ENCODE measurements at regions not wholly inside any gene's neighbourhood (a gene's known extent, or its start where the extent isn't known, plus 50 kb on each side); places are given as distances from the start of the nearest gene placed in this dataset.

GRCh38 chr9:95729046-95729445 lies 146.4 kb upstream of the ERCC6L2 start:
- H3K4me3 ChIP-seq (replicated peaks in 1 of 3; ENCODE audit: low read depth in 2 of 3, low read length in 3 of 3): no peak overlapping the region
- no peaks in the 10 kb centered on the region for H4K20me1 ChIP-seq (ENCODE audit: insufficient read depth, low read length)
- DNase-seq: no peak
- no peaks in the 10 kb centered on the region for H3K4me1 ChIP-seq (ENCODE audit: control insufficient read depth in 1 of 2, insufficient read depth in 2 of 2, low read length in 2 of 2)
- no peak overlapping the region for H2AFZ ChIP-seq (ENCODE audit: insufficient read depth, low read depth, low read length, poor library complexity, severe bottlenecking)
- Mint-ChIP-seq H3K27ac (no peak overlapping the region), H3K27me3 (ENCODE audit: low read depth in 3 of 3) (peaks cover 4 to 15% (median 5%) of the 10 kb centered on the region in 3 donors), H3K9me3 (peaks cover 1 to 14% (median 10%) of the 10 kb centered on the region in 7 donors), H3K4me3 (no peak overlapping the region), H3K4me1 (peaks cover 6% of the 10 kb centered on the region), H3K36me3 (no peaks in the 10 kb centered on the region)
- 83% methylated on average over 27 of the region's 34 CpGs for WGBS (ENCODE audit: insufficient coverage)
- H3K9me3 ChIP-seq (replicated peaks in 1 of 2; ENCODE audit: control insufficient read depth in 1 of 2, insufficient read depth in 1 of 2, low read length in 2 of 2): peaks cover 6 to 9% of the 10 kb centered on the region in 2 donors
- H3K79me2 ChIP-seq (ENCODE audit: insufficient read depth, low read length): no peaks in the 10 kb centered on the region
- no peak for TF ChIP-seq CTCF (IDR thresholded peaks at IDR 0.05)
- H3K36me3 ChIP-seq (replicated peaks in 1 of 2; ENCODE audit: control insufficient read depth in 1 of 2, insufficient read depth in 2 of 2, low read length in 2 of 2): no peaks in the 10 kb centered on the region
- no peak overlapping the region for H3K9ac ChIP-seq (ENCODE audit: insufficient read depth, low read length, poor library complexity, severe bottlenecking)
- no peaks in the 10 kb centered on the region for H3K27me3 ChIP-seq (ENCODE audit: control insufficient read depth in 2 of 2, insufficient read depth in 2 of 2, low read length in 2 of 2)
- no peak overlapping the region for H3K4me2 ChIP-seq (replicated peaks; ENCODE audit: extremely low read depth, low read length, poor library complexity, severe bottlenecking)
- no peak overlapping the region for H3K27ac ChIP-seq (ENCODE audit: low read depth in 1 of 2, low read length in 2 of 2)
- intact Hi-C loops (cut with micrococcal nuclease): loop anchor here (5.0 kb wide), 1 partner anchor 488 kb away; no protein-coding TSS in a partner anchor

- Histone ChIP-seq H3K9ac (ENCODE audit: insufficient read depth, low read length, poor library complexity, severe bottlenecking) (no peak overlapping the region), H3K27ac (ENCODE audit: low read depth in 1 of 2, low read length in 2 of 2) (no peak overlapping the region), H3K4me1 (ENCODE audit: control insufficient read depth in 1 of 2, insufficient read depth in 2 of 2, low read length in 2 of 2) (no peaks in the 10 kb centered on the region), H3K27me3 (ENCODE audit: control insufficient read depth in 2 of 2, insufficient read depth in 2 of 2, low read length in 2 of 2) (no peaks in the 10 kb centered on the region), H4K20me1 (ENCODE audit: insufficient read depth, low read length) (no peaks in the 10 kb centered on the region), H3K4me2 (replicated peaks; ENCODE audit: extremely low read depth, low read length, poor library complexity, severe bottlenecking) (no peak overlapping the region), H3K9me3 (replicated peaks in 1 of 2; ENCODE audit: control insufficient read depth in 1 of 2, insufficient read depth in 1 of 2, low read length in 2 of 2) (peaks cover 6 to 9% of the 10 kb centered on the region in 2 donors), H3K36me3 (replicated peaks in 1 of 2; ENCODE audit: control insufficient read depth in 1 of 2, insufficient read depth in 2 of 2, low read length in 2 of 2) (no peaks in the 10 kb centered on the region), H3K79me2 (ENCODE audit: insufficient read depth, low read length) (no peaks in the 10 kb centered on the region), H2AFZ (ENCODE audit: insufficient read depth, low read depth, low read length, poor library complexity, severe bottlenecking) (no peak overlapping the region), H3K4me3 (replicated peaks in 1 of 3; ENCODE audit: low read depth in 2 of 3, low read length in 3 of 3) (no peak overlapping the region)
- peaks cover 6% of the 10 kb centered on the region for H3K4me1 Mint-ChIP-seq
- no peak overlapping the region for H3K4me3 Mint-ChIP-seq
- peaks cover 1 to 14% (median 10%) of the 10 kb centered on the region in 7 donors for H3K9me3 Mint-ChIP-seq
- H3K27ac Mint-ChIP-seq: no peak overlapping the region
- H3K36me3 Mint-ChIP-seq: no peaks in the 10 kb centered on the region
- DNase-seq: no peak
- no peak for TF ChIP-seq CTCF (IDR thresholded peaks at IDR 0.05)
- H3K27me3 Mint-ChIP-seq (ENCODE audit: low read depth in 3 of 3): peaks cover 1 to 15% (median 5%) of the 10 kb centered on the region in 3 donors
- 96% methylated on average over 6 of the region's 7 CpGs for WGBS (ENCODE audit: insufficient coverage)
- intact Hi-C loops (cut with micrococcal nuclease): loop anchor here (5.0 kb wide), 1 partner anchor 489 kb away; no protein-coding TSS in a partner anchor
These were observed 147.5 kb upstream of the ERCC6L2 start for GRCh38 chr9:95727947-95728520.
